Left ventricle myocardium inferior (tissue), 1 donor: ENCODE measurements at regions not wholly inside any gene's neighbourhood (a gene's known extent, or its start where the extent isn't known, plus 50 kb on each side); places are given as distances from the start of the nearest gene placed in this dataset.

Experiments used
- DNase-seq: peaks from one replicate; pipeline ENCODE4 v3.0.0-alpha.2; 2020
- H3K27ac ChIP-seq: fragments of 200-600 bp; replicated peaks from 2 replicates; pipeline ENCODE4 v1.8.0; 2021
- H3K27me3 ChIP-seq: fragments of 200-600 bp; 2 replicates; pipeline ENCODE4 v1.8.0; 2021; ENCODE audit warnings: low read depth
- H3K36me3 ChIP-seq: fragments of 200-600 bp; 2 replicates; pipeline ENCODE4 v1.8.0; 2021
- H3K4me1 ChIP-seq: fragments of 200-600 bp; 2 replicates; pipeline ENCODE4 v1.8.0; 2021
- H3K4me3 ChIP-seq: fragments of 200-600 bp; 2 replicates; pipeline ENCODE4 v1.8.0; 2021; ENCODE audit warnings: mild to moderate bottlenecking, moderate library complexity
- H3K9me3 ChIP-seq: fragments of 200-600 bp; replicated peaks from 2 replicates; pipeline ENCODE4 v1.8.0; 2021
- intact Hi-C: fragments of 100-400 bp; cut with micrococcal nuclease; formaldehyde crosslinking; loops from one replicate; pipeline ENCODE4 v1.11.0; 2022
- TF ChIP-seq, protein P1 (sequence below): fragments of 200-600 bp; IDR thresholded peaks from 2 replicates; pipeline ENCODE4 v1.8.0; 2021; ENCODE audit warnings: antibody characterized with exemption, mild to moderate bottlenecking, borderline replicate concordance
- donor health status: DM: no; HTN: yes; CAD: no; lungs with severe emphysema.

DNA sequence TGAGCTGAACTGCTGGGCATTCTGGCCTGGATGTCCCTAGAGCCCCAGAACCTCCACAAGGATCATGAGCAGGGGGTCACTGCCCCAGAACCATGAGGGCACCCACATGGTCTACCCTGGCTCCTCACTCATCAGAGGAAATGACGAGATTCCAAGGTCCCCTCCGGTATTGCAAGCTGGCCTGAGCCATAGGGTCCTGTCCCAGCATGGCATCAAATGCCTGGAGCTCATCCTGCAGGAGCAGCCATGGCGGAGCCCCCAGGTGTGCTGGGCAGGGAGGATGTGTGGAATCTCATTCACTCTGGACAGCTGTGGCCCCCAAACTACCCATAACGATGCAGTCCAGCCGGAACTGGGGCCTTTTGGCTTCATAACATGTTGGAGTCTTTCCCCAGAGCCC lies 66.6 kb upstream of the ANTXRL start:
- no peak for DNase-seq
- H3K36me3 ChIP-seq: no peaks in the 10 kb centered on the region

DNA sequence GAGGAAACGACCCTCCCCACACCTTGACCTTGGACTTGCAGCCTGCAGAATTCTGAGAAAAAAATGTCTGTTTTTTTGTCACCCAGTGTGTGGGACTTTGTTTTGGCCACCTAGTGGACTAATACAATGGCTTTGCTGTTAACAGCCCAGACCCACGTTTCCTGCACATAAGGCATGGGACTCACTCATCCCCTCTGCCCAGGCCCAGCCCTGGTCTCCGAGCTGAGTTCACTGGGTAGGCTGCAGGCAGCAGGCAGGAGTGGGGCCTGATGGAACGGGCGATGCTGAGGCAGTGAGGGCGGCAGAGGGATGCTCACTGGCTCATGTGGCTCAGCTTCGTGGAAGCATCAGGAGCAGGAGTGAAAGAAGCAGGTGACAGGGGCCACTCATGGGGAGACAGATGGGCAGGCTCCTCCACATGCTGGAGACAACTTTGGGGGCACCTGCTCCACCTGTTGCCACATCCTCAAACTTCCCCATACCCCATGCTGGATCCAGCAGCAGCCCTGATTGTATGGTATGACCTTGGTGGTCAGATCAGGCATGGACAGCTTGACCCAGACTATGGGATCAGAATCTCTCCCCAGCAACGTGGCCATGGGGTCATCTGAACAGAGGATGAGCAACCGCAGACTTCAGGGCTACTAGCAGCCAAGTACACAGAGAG lies 65.8 kb upstream of the ANTXRL start:
- Histone ChIP-seq H3K27me3 (peaks cover 18% of the 10 kb centered on the region), H3K9me3 (no peaks in the 10 kb centered on the region), H3K4me1 (no peaks in the 10 kb centered on the region), H3K36me3 (no peaks in the 10 kb centered on the region), H3K4me3 (no peak overlapping the region), H3K27ac (no peak overlapping the region)
- DNase-seq: no peak
- intact Hi-C loops: no loop called here
- TF ChIP-seq, protein P1, sequence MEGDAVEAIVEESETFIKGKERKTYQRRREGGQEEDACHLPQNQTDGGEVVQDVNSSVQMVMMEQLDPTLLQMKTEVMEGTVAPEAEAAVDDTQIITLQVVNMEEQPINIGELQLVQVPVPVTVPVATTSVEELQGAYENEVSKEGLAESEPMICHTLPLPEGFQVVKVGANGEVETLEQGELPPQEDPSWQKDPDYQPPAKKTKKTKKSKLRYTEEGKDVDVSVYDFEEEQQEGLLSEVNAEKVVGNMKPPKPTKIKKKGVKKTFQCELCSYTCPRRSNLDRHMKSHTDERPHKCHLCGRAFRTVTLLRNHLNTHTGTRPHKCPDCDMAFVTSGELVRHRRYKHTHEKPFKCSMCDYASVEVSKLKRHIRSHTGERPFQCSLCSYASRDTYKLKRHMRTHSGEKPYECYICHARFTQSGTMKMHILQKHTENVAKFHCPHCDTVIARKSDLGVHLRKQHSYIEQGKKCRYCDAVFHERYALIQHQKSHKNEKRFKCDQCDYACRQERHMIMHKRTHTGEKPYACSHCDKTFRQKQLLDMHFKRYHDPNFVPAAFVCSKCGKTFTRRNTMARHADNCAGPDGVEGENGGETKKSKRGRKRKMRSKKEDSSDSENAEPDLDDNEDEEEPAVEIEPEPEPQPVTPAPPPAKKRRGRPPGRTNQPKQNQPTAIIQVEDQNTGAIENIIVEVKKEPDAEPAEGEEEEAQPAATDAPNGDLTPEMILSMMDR: peak; percentile 15

More for the DNA sequence above, 66.6 kb upstream of the ANTXRL start:
- Histone ChIP-seq H3K4me1 (no peaks in the 10 kb centered on the region), H3K27me3 (peaks cover 26% of the 10 kb centered on the region), H3K27ac (no peak overlapping the region), H3K9me3 (no peaks in the 10 kb centered on the region), H3K4me3 (no peak overlapping the region)
- intact Hi-C loops: no loop called here
- TF ChIP-seq, protein P1: no peak

- Histone ChIP-seq H3K27ac (no peak overlapping the region), H3K4me1 (no peaks in the 10 kb centered on the region), H3K9me3 (no peaks in the 10 kb centered on the region), H3K36me3 (no peaks in the 10 kb centered on the region), H3K27me3 (peaks cover 23% of the 10 kb centered on the region), H3K4me3 (no peak overlapping the region)
- TF ChIP-seq, protein P1: no peak
- intact Hi-C loops: no loop called here
- no peak for DNase-seq
These were observed 64.3 kb upstream of the ANTXRL start for GRCh38 chr10:46222364-46222935.

GRCh38 chr10:46223064-46223480 lies 63.7 kb upstream of the ANTXRL start:
- intact Hi-C loops: no loop called here
- H3K27me3 ChIP-seq: peaks cover 29% of the 10 kb centered on the region
- H3K4me3 ChIP-seq: no peak overlapping the region
- H3K27ac ChIP-seq: no peak overlapping the region
- H3K4me1 ChIP-seq: no peaks in the 10 kb centered on the region
- H3K36me3 ChIP-seq: no peaks in the 10 kb centered on the region
- no peaks in the 10 kb centered on the region for H3K9me3 ChIP-seq
- no peak for DNase-seq
- TF ChIP-seq, protein P1: no peak

DNA sequence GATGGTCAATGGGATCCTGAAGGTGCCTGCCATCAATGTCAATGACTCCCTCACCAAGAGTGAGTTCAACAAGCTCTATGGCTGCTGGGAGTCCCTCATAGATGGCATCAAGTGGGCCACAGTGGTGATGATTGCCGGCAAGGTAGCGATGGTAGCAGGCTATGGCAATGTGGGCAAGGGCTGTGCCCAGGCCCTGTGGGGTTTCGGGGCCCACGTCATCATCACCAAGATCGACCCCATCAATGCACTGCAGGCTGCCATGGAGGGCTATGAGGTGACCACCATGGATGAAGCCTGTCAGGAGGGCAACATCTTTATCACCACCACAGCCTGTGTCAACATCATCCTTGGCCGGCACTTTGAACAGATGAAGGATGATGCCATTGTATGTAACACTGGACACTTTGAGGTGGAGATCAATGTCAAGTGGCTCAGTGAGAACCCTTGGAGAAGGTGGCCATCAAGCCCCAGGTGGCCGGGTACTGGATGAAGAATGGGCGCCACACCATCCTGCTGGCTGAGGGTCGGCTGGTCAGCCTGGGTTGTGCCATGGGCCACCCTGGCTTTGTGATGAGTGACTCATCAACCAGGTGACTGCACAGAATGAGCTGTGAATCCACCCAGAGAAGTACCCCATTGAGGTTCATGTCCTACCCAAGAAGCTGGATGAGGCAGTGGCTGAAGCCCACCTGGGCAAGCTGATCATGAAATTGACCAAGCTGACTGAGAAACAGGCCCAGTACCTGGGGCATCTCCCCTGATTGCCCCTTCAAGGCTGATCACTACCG lies 63.0 kb upstream of the ANTXRL start:
- intact Hi-C loops: no loop called here
- DNase-seq: no peak

More for the DNA sequence above, 63.0 kb upstream of the ANTXRL start:
- Histone ChIP-seq H3K36me3 (no peaks in the 10 kb centered on the region), H3K27me3 (peaks cover 33% of the 10 kb centered on the region), H3K9me3 (no peaks in the 10 kb centered on the region), H3K4me3 (no peak overlapping the region), H3K4me1 (no peaks in the 10 kb centered on the region), H3K27ac (no peak overlapping the region)
- TF ChIP-seq, protein P1: no peak
